ENCODE measurements at regions not wholly inside any gene's neighbourhood (a gene's known extent, or its start where the extent isn't known, plus 50 kb on each side); places are given as distances from the start of the nearest gene placed in this dataset.

- peaks cover 7% of the 10 kb centered on the region for H3K27me3 ChIP-seq (ENCODE audit: insufficient read depth, poor library complexity, severe bottlenecking)
- no peak overlapping the region for H3K27ac ChIP-seq (ENCODE audit: poor library complexity, severe bottlenecking)
- ATAC-seq (ENCODE audit: low read depth) (no peak), DNase-seq (ENCODE audit: low spot score) (no peak)
- TF ChIP-seq CTCF (IDR thresholded peaks at IDR 0.05; ENCODE audit: poor library complexity, severe bottlenecking): no peak
- H3K9me3 ChIP-seq (ENCODE audit: severe bottlenecking): no peaks in the 10 kb centered on the region
- H3K4me1 ChIP-seq (ENCODE audit: insufficient read depth, poor library complexity, severe bottlenecking): no peaks in the 10 kb centered on the region
- H3K36me3 ChIP-seq (ENCODE audit: low read depth): no peaks in the 10 kb centered on the region
- no peak overlapping the region for H3K4me3 ChIP-seq (ENCODE audit: severe bottlenecking)
Measured at GRCh38 chr11:126138636-126139035, 72.8 kb downstream of the RPUSD4 start.

DNA sequence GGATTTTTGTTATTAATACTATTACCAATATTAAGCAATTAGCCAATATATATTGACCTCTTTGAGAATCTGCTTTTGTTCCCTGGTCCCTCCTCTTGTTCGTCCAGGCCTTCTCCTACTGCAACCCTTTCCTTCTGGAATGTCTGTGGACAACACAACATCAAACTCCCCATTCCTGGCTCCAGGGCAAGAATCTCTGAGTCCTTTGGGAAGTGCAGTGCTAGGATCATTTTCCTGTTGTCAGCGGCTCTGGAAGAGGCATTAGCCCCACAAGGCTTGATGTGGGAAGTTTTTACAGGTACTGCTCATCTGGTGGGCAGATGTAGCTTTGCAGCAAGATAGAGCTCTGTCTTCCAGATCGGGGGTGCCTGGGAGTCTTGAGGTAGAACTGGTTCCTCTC is 74.3 kb downstream of the RPUSD4 start:
- no peaks in the 10 kb centered on the region for H3K36me3 ChIP-seq (ENCODE audit: low read depth)
- H3K27ac ChIP-seq (ENCODE audit: poor library complexity, severe bottlenecking): no peak overlapping the region
- H3K4me3 ChIP-seq (ENCODE audit: severe bottlenecking): no peak overlapping the region
- ATAC-seq (ENCODE audit: low read depth): no peak
- H3K27me3 ChIP-seq (ENCODE audit: insufficient read depth, poor library complexity, severe bottlenecking): peaks cover 7% of the 10 kb centered on the region
- no peaks in the 10 kb centered on the region for H3K4me1 ChIP-seq (ENCODE audit: insufficient read depth, poor library complexity, severe bottlenecking)
- no peak for DNase-seq (ENCODE audit: low spot score)
- no peak for TF ChIP-seq CTCF (IDR thresholded peaks at IDR 0.05; ENCODE audit: poor library complexity, severe bottlenecking)
- H3K9me3 ChIP-seq (ENCODE audit: severe bottlenecking): no peaks in the 10 kb centered on the region

DNA sequence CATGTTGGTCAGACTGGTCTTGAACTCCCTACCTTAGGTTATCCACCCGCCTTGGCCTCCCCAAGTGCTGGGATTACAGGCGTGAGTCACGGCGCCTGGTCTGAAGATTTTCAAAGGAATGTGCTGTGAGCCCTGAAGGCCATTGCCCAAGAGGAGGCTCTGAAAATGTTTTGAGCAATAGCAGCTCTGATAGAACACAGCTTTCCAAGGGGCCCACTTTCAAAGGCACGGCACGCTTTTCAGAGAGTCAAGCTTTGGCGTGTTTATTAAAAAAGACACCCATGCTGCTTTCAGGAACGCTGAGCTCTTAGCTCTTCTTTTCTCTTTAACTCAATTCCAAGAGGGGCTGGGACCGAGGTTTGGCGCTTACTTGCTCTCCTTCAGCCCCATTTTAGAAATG is 73.8 kb upstream of the CDON start:
- Histone ChIP-seq H3K4me3 (ENCODE audit: severe bottlenecking) (no peak overlapping the region), H3K27ac (ENCODE audit: poor library complexity, severe bottlenecking) (no peak overlapping the region), H3K27me3 (ENCODE audit: insufficient read depth, poor library complexity, severe bottlenecking) (peaks cover 7% of the 10 kb centered on the region), H3K36me3 (ENCODE audit: low read depth) (no peaks in the 10 kb centered on the region), H3K9me3 (ENCODE audit: severe bottlenecking) (no peaks in the 10 kb centered on the region), H3K4me1 (ENCODE audit: insufficient read depth, poor library complexity, severe bottlenecking) (no peaks in the 10 kb centered on the region)
- DNase-seq (ENCODE audit: low spot score) (no peak), ATAC-seq (ENCODE audit: low read depth) (no peak)
- no peak for TF ChIP-seq CTCF (IDR thresholded peaks at IDR 0.05; ENCODE audit: poor library complexity, severe bottlenecking)

DNA sequence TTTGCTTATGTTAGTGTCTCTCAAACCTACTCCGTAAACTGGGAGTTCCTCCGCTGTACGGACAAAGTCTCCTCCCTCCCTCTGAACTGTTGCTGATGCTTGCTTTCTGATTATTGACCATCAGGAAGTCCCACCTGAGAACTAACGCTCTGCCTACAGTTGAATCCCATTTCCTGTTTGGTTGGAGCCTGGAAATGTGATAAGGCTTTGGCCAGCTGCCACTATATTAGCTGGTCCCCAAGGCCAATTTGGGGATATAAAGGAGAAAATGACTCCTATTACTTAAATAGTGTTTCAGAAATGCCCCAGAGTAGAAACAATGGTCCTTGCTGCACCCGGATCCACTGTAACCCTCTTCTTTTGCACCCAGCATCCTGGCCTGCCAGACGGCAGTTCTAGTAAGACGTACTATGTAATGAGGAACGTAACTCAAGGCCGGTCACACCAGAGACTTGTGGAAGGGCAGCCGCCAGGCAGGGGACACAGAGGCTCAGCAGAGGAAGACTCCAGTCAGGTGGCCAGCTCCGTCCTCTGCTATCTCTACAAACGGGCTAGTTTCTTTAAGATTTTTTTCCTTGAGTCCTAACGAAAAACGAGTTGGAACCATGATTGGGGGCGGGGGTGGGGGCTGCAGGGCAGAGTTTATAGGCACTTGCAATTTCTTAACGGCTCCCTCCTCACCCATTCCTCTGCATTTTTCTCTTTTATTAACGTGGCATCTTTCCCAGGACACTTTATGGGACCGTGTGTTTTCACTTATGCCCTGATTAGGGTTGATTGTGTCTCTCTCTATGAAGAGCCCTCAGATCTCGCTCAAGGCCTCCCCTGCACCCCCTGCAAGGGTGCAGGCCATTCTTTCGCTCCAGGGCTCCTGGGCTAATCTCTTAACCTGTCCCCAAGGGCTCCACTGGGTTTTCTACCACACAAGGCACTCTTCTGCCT is 72.8 kb upstream of the CDON start:
- ATAC-seq (ENCODE audit: low read depth) (no peak), DNase-seq (ENCODE audit: low spot score) (no peak)
- Histone ChIP-seq H3K27me3 (ENCODE audit: insufficient read depth, poor library complexity, severe bottlenecking) (no peaks in the 10 kb centered on the region), H3K36me3 (ENCODE audit: low read depth) (no peaks in the 10 kb centered on the region), H3K4me3 (ENCODE audit: severe bottlenecking) (no peak overlapping the region), H3K4me1 (ENCODE audit: insufficient read depth, poor library complexity, severe bottlenecking) (no peaks in the 10 kb centered on the region), H3K27ac (ENCODE audit: poor library complexity, severe bottlenecking) (no peak overlapping the region), H3K9me3 (ENCODE audit: severe bottlenecking) (no peaks in the 10 kb centered on the region)
- no peak for TF ChIP-seq CTCF (IDR thresholded peaks at IDR 0.05; ENCODE audit: poor library complexity, severe bottlenecking)
